ENCODE measurements at regions not wholly inside any gene's neighbourhood (a gene's known extent, or its start where the extent isn't known, plus 50 kb on each side); places are given as distances from the start of the nearest gene placed in this dataset.

GRCh38 chr15:93305306-93305705 is 216.3 kb upstream of the RGMA start:
- H3K9me3 ChIP-seq (replicated peaks; ENCODE audit: control insufficient read depth, insufficient read depth, low read depth, low read length), result no peaks in the 10 kb centered on the region
- BruUV-seq (replicated peaks), result no TSS peak
- no peak overlapping the region for H3K27ac ChIP-seq (ENCODE audit: extremely low read depth, low read depth, low read length)
- no peak for TF ChIP-seq DPF2 (IDR thresholded peaks at IDR 0.05)
- no peak for TF ChIP-seq KLF1 (tag; IDR thresholded peaks at IDR 0.05)
- no peak for TF ChIP-seq ZNF124 (CRISPR knock-in tag; IDR thresholded peaks at IDR 0.05)
- no peak overlapping the region for H3K4me3 ChIP-seq
- in situ Hi-C loops (cut with MboI), result no loop called here
- H3K79me2 ChIP-seq (ENCODE audit: control insufficient read depth, insufficient read depth, low read length), result no peaks in the 10 kb centered on the region
- H3K36me3 ChIP-seq (ENCODE audit: control insufficient read depth, insufficient read depth, low read length), result no peaks in the 10 kb centered on the region
- 0% methylated on average over 2 of the region's 2 CpGs for WGBS (ENCODE audit: insufficient coverage, low coverage, missing lambda C conversion rate)
- no peak overlapping the region for H3K4me2 ChIP-seq (ENCODE audit: insufficient read depth, low read length)
- ChIA-PET POLR2A (interaction anchor here (0.7 kb wide), 1 partner anchor 28 kb away, joined by 3 read pairs; no protein-coding TSS in a partner anchor), CTCF (ENCODE audit: low intra/inter-chr PET ratio) (no interaction called here)
- H3K9me1 ChIP-seq (ENCODE audit: control insufficient read depth, insufficient read depth, low read length), result no peaks in the 10 kb centered on the region
- DNase-seq (ENCODE audit: extremely low read depth in 1 of 4, low spot score in 3 of 4) (no peak), FAIRE-seq (no peak), ATAC-seq (no peak)
- no peaks in the 10 kb centered on the region for H3K4me1 ChIP-seq (replicated peaks in 1 of 2; ENCODE audit: control insufficient read depth in 2 of 2, insufficient read depth in 2 of 2, low read length in 2 of 2)
- no peaks in the 10 kb centered on the region for H4K20me1 ChIP-seq (replicated peaks; ENCODE audit: control insufficient read depth, insufficient read depth, low read length)
- intact Hi-C loops (cut with micrococcal nuclease), result no loop called here
- no peak overlapping the region for H3K9ac ChIP-seq (ENCODE audit: insufficient read depth in 1 of 2, low read depth in 2 of 2, low read length in 2 of 2)
- H3K27me3 ChIP-seq (ENCODE audit: control insufficient read depth in 2 of 2, insufficient read depth in 2 of 2, low read length in 2 of 2), result peaks cover 12 to 16% of the 10 kb centered on the region in 2 experiments; a peak in 3 of 5 replicates
- H2AFZ ChIP-seq (ENCODE audit: low read depth, low read length), result no peak overlapping the region

- Histone ChIP-seq H3K4me2 (ENCODE audit: insufficient read depth, low read length) (no peak overlapping the region), H3K9ac (ENCODE audit: insufficient read depth in 1 of 2, low read depth in 2 of 2, low read length in 2 of 2) (no peak overlapping the region), H3K9me3 (replicated peaks; ENCODE audit: control insufficient read depth, insufficient read depth, low read depth, low read length) (no peaks in the 10 kb centered on the region), H3K4me1 (replicated peaks in 1 of 2; ENCODE audit: control insufficient read depth in 2 of 2, insufficient read depth in 2 of 2, low read length in 2 of 2) (no peaks in the 10 kb centered on the region), H2AFZ (ENCODE audit: low read depth, low read length) (no peak overlapping the region), H4K20me1 (replicated peaks; ENCODE audit: control insufficient read depth, insufficient read depth, low read length) (no peaks in the 10 kb centered on the region), H3K9me1 (ENCODE audit: control insufficient read depth, insufficient read depth, low read length) (no peaks in the 10 kb centered on the region), H3K27me3 (ENCODE audit: control insufficient read depth in 2 of 2, insufficient read depth in 2 of 2, low read length in 2 of 2) (peaks cover 0 to 6% of the 10 kb centered on the region in 2 experiments; a peak in 2 of 5 replicates), H3K79me2 (ENCODE audit: control insufficient read depth, insufficient read depth, low read length) (no peaks in the 10 kb centered on the region), H3K36me3 (ENCODE audit: control insufficient read depth, insufficient read depth, low read length) (no peaks in the 10 kb centered on the region), H3K4me3 (no peak overlapping the region), H3K27ac (ENCODE audit: extremely low read depth, low read depth, low read length) (no peak overlapping the region)
- ChIA-PET POLR2A (no interaction called here), CTCF (ENCODE audit: low intra/inter-chr PET ratio) (no interaction called here)
- DNase-seq (ENCODE audit: extremely low read depth in 1 of 4, low spot score in 3 of 4) (no peak), ATAC-seq (no peak), FAIRE-seq (no peak)
- intact Hi-C loops (cut with micrococcal nuclease), result no loop called here
- WGBS (ENCODE audit: insufficient coverage, low coverage, missing lambda C conversion rate), result 3% methylated on average over 6 of the region's 6 CpGs
- TF ChIP-seq DNMT1 (IDR thresholded peaks at IDR 0.05), result no peak
- TF ChIP-seq ZNF408 (CRISPR knock-in tag; IDR thresholded peaks at IDR 0.05; ENCODE audit: low read depth), result no peak
- TF ChIP-seq TFAM (CRISPR knock-in tag; conservative IDR thresholded peaks at IDR 0.05), result no peak
- TF ChIP-seq NCOA6 (IDR thresholded peaks at IDR 0.05), result no peak
- TF ChIP-seq ATF4 (CRISPR knock-in tag; IDR thresholded peaks at IDR 0.05), result no peak
- in situ Hi-C loops (cut with MboI), result no loop called here
- no TSS peak for BruUV-seq (replicated peaks)
Measured at GRCh38 chr15:93302080-93302765, 213.2 kb upstream of the RGMA start.

All from K562 (cell line).